LNCaP clone FGC (cell line): ENCODE measurements at regions not wholly inside any gene's neighbourhood (a gene's known extent, or its start where the extent isn't known, plus 50 kb on each side); places are given as distances from the start of the nearest gene placed in this dataset.

ENCODE experiments used
- DNase-seq: peaks from one replicate; pipeline ENCODE4 v3.0.0-alpha.2; 2011; ENCODE audit warnings: low read depth
- H3K4me3 ChIP-seq: 2 replicates; pipeline ENCODE4 v1.5.1; 2011; ENCODE audit warnings: mild to moderate bottlenecking, low read depth, low read length, control low read depth
- CTCF ChIP-seq: IDR thresholded peaks from 2 replicates; pipeline ENCODE4 v1.5.1; 2012; ENCODE audit warnings: mild to moderate bottlenecking; ENCODE audit not compliant: control insufficient read depth, insufficient read depth; ENCODE audit errors: extremely low read depth

DNA sequence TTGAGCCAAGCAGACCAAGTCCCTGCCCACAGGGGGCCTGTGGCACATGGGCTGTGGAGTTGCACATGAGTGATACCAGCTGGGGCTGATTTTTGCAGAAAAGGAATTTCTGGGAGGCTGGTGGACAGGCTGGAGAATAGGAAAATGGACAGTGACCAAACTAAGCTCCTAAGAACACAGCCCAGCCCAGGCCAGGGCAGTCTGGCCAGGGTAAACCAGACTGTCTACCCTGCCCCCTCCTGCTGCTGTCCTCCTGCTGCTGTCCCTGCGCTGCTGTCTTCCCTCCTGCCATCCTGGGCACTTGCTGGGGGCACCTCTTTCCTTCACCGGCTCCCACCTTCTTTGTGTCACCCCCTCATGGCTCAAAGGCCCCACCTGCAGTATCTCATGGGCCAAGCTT is 219.2 kb downstream of the ZIC5 start:
- no peak overlapping the region for H3K4me3 ChIP-seq
- no peak for TF ChIP-seq CTCF
- DNase-seq, result no peak

DNA sequence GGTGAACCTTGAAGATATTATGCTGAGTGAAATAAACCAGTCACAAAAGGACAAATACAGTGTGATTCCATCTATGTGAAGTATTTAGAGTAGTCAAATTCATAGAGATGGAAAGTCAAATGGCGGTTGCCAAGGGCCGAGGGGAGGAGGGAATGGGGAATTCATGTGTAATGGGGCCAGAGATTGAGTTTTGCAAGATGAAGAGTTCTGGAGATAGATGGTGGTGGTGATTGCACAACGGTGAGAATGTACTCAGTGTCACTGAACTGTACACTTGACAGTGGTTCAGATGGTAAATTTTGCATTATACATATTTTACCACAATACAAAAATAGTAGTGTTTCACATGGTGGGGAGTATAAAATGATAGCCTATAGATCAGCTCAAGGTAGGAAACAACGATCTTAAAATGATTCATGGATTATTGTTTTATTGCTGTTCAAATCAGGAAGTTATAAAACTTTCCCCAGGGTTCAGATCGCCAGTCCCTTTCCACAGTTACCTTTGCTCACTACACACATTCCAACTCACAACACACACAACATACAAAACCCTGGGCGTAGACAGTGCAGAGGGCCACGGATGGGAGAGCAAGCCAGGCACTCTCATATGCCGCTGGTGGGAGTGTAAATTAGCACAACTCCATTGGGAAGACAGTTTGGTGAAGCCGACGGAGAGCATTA is 219.9 kb downstream of the ZIC5 start:
- no peak for TF ChIP-seq CTCF
- no peak for DNase-seq
- H3K4me3 ChIP-seq, result no peak overlapping the region

GRCh38 chr13:99750951-99751350 is 220.6 kb downstream of the ZIC5 start:
- no peak overlapping the region for H3K4me3 ChIP-seq
- no peak for DNase-seq
- no peak for TF ChIP-seq CTCF

- TF ChIP-seq CTCF, result no peak
Observed at GRCh38 chr13:99749271-99750019, 222.1 kb downstream of the ZIC5 start.

GRCh38 chr13:99747403-99747710 is 224.2 kb downstream of the ZIC5 start:
- no peak overlapping the region for H3K4me3 ChIP-seq
- DNase-seq, result no peak
- no peak for TF ChIP-seq CTCF

More at GRCh38 chr13:99749271-99750019, 222.1 kb downstream of the ZIC5 start:
- H3K4me3 ChIP-seq, result no peak overlapping the region
- no peak for DNase-seq

DNA sequence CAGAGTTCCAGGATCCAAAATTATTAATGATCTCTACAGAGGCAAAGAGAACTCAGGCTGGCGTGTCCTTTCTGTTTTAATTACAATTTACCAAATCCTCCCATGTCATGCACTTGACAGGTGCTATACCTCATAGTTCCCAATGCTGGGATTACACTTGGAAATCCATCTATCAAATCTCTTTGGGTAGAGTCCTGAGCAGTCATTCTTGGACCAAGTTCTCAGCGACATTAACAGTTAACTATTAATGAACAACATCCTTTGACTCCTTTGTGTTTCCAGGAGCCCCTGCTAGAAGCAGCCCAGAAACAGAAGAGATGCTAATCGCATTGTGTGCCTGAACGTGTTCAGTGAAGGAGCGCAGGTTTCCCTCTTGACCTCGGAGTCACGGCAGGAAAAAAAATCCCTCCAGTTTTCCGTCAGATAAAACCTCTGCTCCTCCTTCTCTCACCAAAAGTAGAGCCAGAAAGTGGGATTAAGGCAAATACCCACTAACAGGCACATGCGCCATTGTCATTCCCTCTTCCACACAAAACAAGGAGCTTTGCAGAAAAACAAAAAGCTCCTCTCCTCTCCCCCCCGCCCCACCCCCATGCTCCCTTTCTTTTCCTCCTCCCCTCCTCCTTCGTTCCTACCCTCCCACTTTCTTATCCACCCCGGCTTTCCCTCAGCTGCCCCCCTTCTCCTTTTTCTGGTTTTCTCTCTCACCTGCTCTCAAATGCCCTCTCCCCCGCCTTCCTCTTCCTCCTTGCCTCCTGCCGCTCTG is 224.7 kb downstream of the ZIC5 start:
- no peak overlapping the region for H3K4me3 ChIP-seq
- no peak for DNase-seq
- TF ChIP-seq CTCF, result no peak
